Mucosa of descending colon (tissue), 3 donors: ENCODE measurements at regions not wholly inside any gene's neighbourhood (a gene's known extent, or its start where the extent isn't known, plus 50 kb on each side); places are given as distances from the start of the nearest gene placed in this dataset.

ENCODE experiments used
- ATAC-seq: fragments of 200-7000 bp; cut with Tn5 transposase; one replicate; pipeline ENCODE4 v1.9.1; 2020; ENCODE audit warnings: mild to moderate bottlenecking, moderate library complexity
- DNase-seq, 3 donors: peaks; one replicate each; pipeline ENCODE4 v3.0.0-alpha.2; 2020
- H3K36me3 ChIP-seq: fragments of 200-600 bp; one replicate; pipeline ENCODE4 v1.8.0; 2021; ENCODE audit warnings: low read depth, mild to moderate bottlenecking
- H3K4me1 ChIP-seq: fragments of 200-600 bp; one replicate; pipeline ENCODE4 v1.8.0; 2021; ENCODE audit warnings: low read depth, mild to moderate bottlenecking
- H3K4me3 ChIP-seq: fragments of 200-600 bp; one replicate; pipeline ENCODE4 v1.8.0; 2021; ENCODE audit warnings: mild to moderate bottlenecking
- H3K9me3 ChIP-seq: fragments of 200-600 bp; one replicate; pipeline ENCODE4 v1.8.0; 2021; ENCODE audit warnings: mild to moderate bottlenecking
- CTCF ChIP-seq: fragments of 200-600 bp; IDR thresholded peaks from one replicate; pipeline ENCODE4 v1.8.0; 2022; ENCODE audit warnings: antibody characterized with exemption, mild to moderate bottlenecking
- intact Hi-C, 2 donors: fragments of 100-400 bp; cut with DNase I in 1 of 2; cut with micrococcal nuclease in 1 of 2; formaldehyde crosslinking; loops; one replicate each; pipeline versions ENCODE4 v1.11.0 to v1.11.1; 2022; cut with DNase I, micrococcal nuclease
- donor health status: DM: no; HTN: no; CAD: no; lungs with moderate emphysema.
- donor health status: DM: no; HTN: no; CAD: no.
- donor health status: DM: no; HTN: yes; CAD: no.

GRCh38 chr10:88130912-88131311 is 267.5 kb downstream of the PTEN start:
- DNase-seq (no peak), ATAC-seq (no peak)
- intact Hi-C loops = no loop called here
- Histone ChIP-seq H3K9me3 (no peaks in the 10 kb centered on the region), H3K36me3 (no peaks in the 10 kb centered on the region), H3K4me3 (no peak overlapping the region), H3K4me1 (no peaks in the 10 kb centered on the region)
- TF ChIP-seq CTCF = no peak

- no peak for DNase-seq
- Histone ChIP-seq H3K36me3 (no peaks in the 10 kb centered on the region), H3K9me3 (no peaks in the 10 kb centered on the region), H3K4me3 (no peak overlapping the region), H3K4me1 (no peaks in the 10 kb centered on the region)
- intact Hi-C loops = no loop called here
- TF ChIP-seq CTCF = no peak
- no peak for ATAC-seq
These were observed 268.2 kb downstream of the PTEN start for GRCh38 chr10:88131511-88132139.

GRCh38 chr10:88136712-88137111 is 273.3 kb downstream of the PTEN start:
- ATAC-seq (no peak), DNase-seq (no peak)
- intact Hi-C loops = no loop called here
- no peak overlapping the region for H3K4me3 ChIP-seq
- TF ChIP-seq CTCF = no peak
- H3K36me3 ChIP-seq = no peaks in the 10 kb centered on the region
- H3K4me1 ChIP-seq = peaks cover 12% of the 10 kb centered on the region
- H3K9me3 ChIP-seq = no peaks in the 10 kb centered on the region

- no peak for TF ChIP-seq CTCF
- DNase-seq = no peak
- peak; percentile 99 for ATAC-seq
These were observed 275.0 kb downstream of the PTEN start for GRCh38 chr10:88138319-88138848.

GRCh38 chr10:88147000-88147798 is 283.8 kb downstream of the PTEN start:
- H3K36me3 ChIP-seq = no peaks in the 10 kb centered on the region
- no peak for TF ChIP-seq CTCF
- H3K4me3 ChIP-seq = no peak overlapping the region
- intact Hi-C loops = no loop called here
- no peaks in the 10 kb centered on the region for H3K4me1 ChIP-seq
- no peak for DNase-seq
- H3K9me3 ChIP-seq = no peaks in the 10 kb centered on the region
- no peak for ATAC-seq

More at GRCh38 chr10:88138319-88138848, 275.0 kb downstream of the PTEN start:
- Histone ChIP-seq H3K4me1 (peaks cover 12% of the 10 kb centered on the region), H3K36me3 (no peaks in the 10 kb centered on the region), H3K4me3 (no peak overlapping the region), H3K9me3 (no peaks in the 10 kb centered on the region)
- intact Hi-C loops = no loop called here
